Dedifferentiated amniotic fluid mesenchymal stem cell (primary cell): ENCODE measurements at regions not wholly inside any gene's neighbourhood (a gene's known extent, or its start where the extent isn't known, plus 50 kb on each side); places are given as distances from the start of the nearest gene placed in this dataset.

ENCODE experiments used
- DNase-seq: peaks from one replicate; pipeline ENCODE4 v3.0.0-alpha.2; 2016; ENCODE audit errors: extremely low spot score

GRCh38 chr14:36028665-36029064 lies 147.9 kb downstream of the PTCSC3 start:
- DNase-seq = no peak

GRCh38 chr14:36028218-36028617 lies 148.3 kb downstream of the PTCSC3 start:
- no peak for DNase-seq

GRCh38 chr14:36027354-36027753 lies 149.2 kb downstream of the PTCSC3 start:
- no peak for DNase-seq

- no peak for DNase-seq
Measured at GRCh38 chr14:36022765-36023410, 153.6 kb downstream of the PTCSC3 start.

- no peak for DNase-seq
Measured at GRCh38 chr14:36021591-36022320, 154.8 kb downstream of the PTCSC3 start.

- no peak for DNase-seq
Measured at GRCh38 chr14:36021030-36021422, 155.5 kb downstream of the PTCSC3 start.

GRCh38 chr14:36020120-36021029 lies 156.1 kb downstream of the PTCSC3 start:
- DNase-seq = no peak

GRCh38 chr14:36019126-36019525 lies 157.4 kb downstream of the PTCSC3 start:
- no peak for DNase-seq

- DNase-seq = no peak
Measured at GRCh38 chr14:36014236-36014635, 162.3 kb downstream of the PTCSC3 start.

GRCh38 chr14:36013483-36013882 lies 163.0 kb downstream of the PTCSC3 start:
- DNase-seq = no peak

- no peak for DNase-seq
Measured at GRCh38 chr14:36012621-36013020, 163.9 kb downstream of the PTCSC3 start.

- no peak for DNase-seq
Measured at GRCh38 chr14:36009643-36010042, 166.9 kb downstream of the PTCSC3 start.

- no peak for DNase-seq
Measured at GRCh38 chr14:36006623-36007022, 169.9 kb downstream of the PTCSC3 start.

- no peak for DNase-seq
Measured at GRCh38 chr14:36005670-36006069, 170.9 kb downstream of the PTCSC3 start.

GRCh38 chr14:36001936-36002335 lies 174.6 kb downstream of the PTCSC3 start:
- DNase-seq = no peak

GRCh38 chr14:35999294-35999693 lies 173.2 kb downstream of the BRMS1L start:
- no peak for DNase-seq

- DNase-seq = no peak
Measured at GRCh38 chr14:35998303-35998702, 172.2 kb downstream of the BRMS1L start.

GRCh38 chr14:35993684-35993960 lies 167.5 kb downstream of the BRMS1L start:
- DNase-seq = no peak

- no peak for DNase-seq
Measured at GRCh38 chr14:35992816-35993683, 166.9 kb downstream of the BRMS1L start.

- DNase-seq = no peak
Measured at GRCh38 chr14:35991356-35991755, 165.2 kb downstream of the BRMS1L start.

GRCh38 chr14:35989736-35990135 lies 163.6 kb downstream of the BRMS1L start:
- DNase-seq = no peak
